H9 (cell line): ENCODE measurements at regions not wholly inside any gene's neighbourhood (a gene's known extent, or its start where the extent isn't known, plus 50 kb on each side); places are given as distances from the start of the nearest gene placed in this dataset.

Source experiments
- DNase-seq: peaks from one replicate; pipeline ENCODE4 v3.0.0-alpha.2; 2017
- H2AFZ ChIP-seq: one replicate; pipeline ENCODE4 v1.6.1; 2013; ENCODE audit warnings: mild to moderate bottlenecking, low read length, control low read depth, moderate library complexity
- H2AK5ac ChIP-seq: 2 replicates; pipeline ENCODE4 v1.6.1; 2013; ENCODE audit warnings: low read length, control low read depth, mixed read lengths; ENCODE audit not compliant: insufficient read length
- H2BK120ac ChIP-seq: one replicate; pipeline ENCODE4 v1.6.1; 2013; ENCODE audit warnings: low read depth, mild to moderate bottlenecking, low read length, control low read depth, inconsistent platforms; ENCODE audit not compliant: poor library complexity, severe bottlenecking
- H2BK12ac ChIP-seq: 2 replicates; pipeline ENCODE4 v1.6.1; 2013; ENCODE audit warnings: low read length, control low read depth, mixed read lengths, low read depth; ENCODE audit not compliant: insufficient read length
- H2BK15ac ChIP-seq: 2 replicates; pipeline ENCODE4 v1.6.1; 2013; ENCODE audit warnings: low read depth, low read length, control low read depth
- H2BK20ac ChIP-seq: one replicate; pipeline ENCODE4 v1.6.1; 2013; ENCODE audit warnings: low read depth, mild to moderate bottlenecking, low read length, control low read depth, inconsistent platforms; ENCODE audit not compliant: poor library complexity, severe bottlenecking
- H2BK5ac ChIP-seq: 2 replicates; pipeline ENCODE4 v1.6.1; 2013; ENCODE audit warnings: low read length, control low read depth, mixed read lengths; ENCODE audit not compliant: insufficient read length
- H3K14ac ChIP-seq: 2 replicates; pipeline ENCODE4 v1.6.1; 2013; ENCODE audit warnings: low read length, control low read depth; ENCODE audit not compliant: insufficient read depth
- H3K18ac ChIP-seq: 2 replicates; pipeline ENCODE4 v1.6.1; 2013; ENCODE audit warnings: low read depth, mild to moderate bottlenecking, mixed read lengths, low read length, control low read depth; ENCODE audit not compliant: insufficient read length
- H3K23ac ChIP-seq: 2 replicates; pipeline ENCODE4 v1.6.1; 2013; ENCODE audit warnings: low read length, control low read depth, mixed read lengths, low read depth; ENCODE audit not compliant: insufficient read length
- H3K23me2 ChIP-seq: 2 replicates; pipeline ENCODE4 v1.6.1; 2013; ENCODE audit warnings: low read depth, mild to moderate bottlenecking, mixed read lengths, low read length, control low read depth; ENCODE audit not compliant: insufficient read length, poor library complexity, severe bottlenecking
- H3K27ac ChIP-seq: 2 replicates; pipeline ENCODE4 v1.5.1; 2013; ENCODE audit warnings: low read length, control low read depth, mixed read lengths, low read depth; ENCODE audit not compliant: insufficient read length
- H3K27me3 ChIP-seq: 2 replicates; pipeline ENCODE4 v1.6.1; 2013; ENCODE audit warnings: low read length, control low read depth, inconsistent platforms; ENCODE audit not compliant: insufficient read depth
- H3K4ac ChIP-seq: 2 replicates; pipeline ENCODE4 v1.6.1; 2013; ENCODE audit warnings: low read depth, mild to moderate bottlenecking, control low read depth, inconsistent platforms, low read length, moderate library complexity
- H3K4me1 ChIP-seq: 2 replicates; pipeline ENCODE4 v1.6.1; 2013; ENCODE audit warnings: low read length, control low read depth, inconsistent platforms; ENCODE audit not compliant: insufficient read depth
- H3K4me2 ChIP-seq: 2 replicates; pipeline ENCODE4 v1.6.1; 2013; ENCODE audit warnings: low read length, control low read depth, mixed read lengths; ENCODE audit not compliant: insufficient read length, insufficient read depth
- H3K56ac ChIP-seq: 2 replicates; pipeline ENCODE4 v1.6.1; 2013; ENCODE audit warnings: low read depth, mild to moderate bottlenecking, mixed read lengths, low read length, control low read depth; ENCODE audit not compliant: insufficient read length
- H3K79me1 ChIP-seq: 2 replicates; pipeline ENCODE4 v1.6.1; 2013; ENCODE audit warnings: low read depth, mild to moderate bottlenecking, moderate library complexity, low read length, control low read depth, inconsistent platforms; ENCODE audit not compliant: insufficient read depth, poor library complexity, severe bottlenecking
- H3K79me2 ChIP-seq: 2 replicates; pipeline ENCODE4 v1.6.1; 2013; ENCODE audit warnings: low read length, control low read depth, inconsistent platforms; ENCODE audit not compliant: insufficient read depth
- H3K9ac ChIP-seq: 2 replicates; pipeline ENCODE4 v1.6.1; 2013; ENCODE audit warnings: low read length, control low read depth, mixed read lengths; ENCODE audit not compliant: insufficient read length; ENCODE audit errors: extremely low read depth
- H3K9me3 ChIP-seq: one replicate; pipeline ENCODE4 v1.6.1; 2013; ENCODE audit warnings: low read depth, low read length, inconsistent platforms; ENCODE audit not compliant: control insufficient read depth
- H3T11ph ChIP-seq: one replicate; pipeline ENCODE4 v1.6.1; 2013; ENCODE audit warnings: mild to moderate bottlenecking, low read length, control low read depth, inconsistent platforms
- H4K20me1 ChIP-seq: one replicate; pipeline ENCODE4 v1.6.1; 2013; ENCODE audit not compliant: control insufficient read depth, insufficient read length, insufficient read depth
- H4K5ac ChIP-seq: 2 replicates; pipeline ENCODE4 v1.6.1; 2013; ENCODE audit warnings: low read depth, mild to moderate bottlenecking, mixed read lengths, low read length, control low read depth; ENCODE audit not compliant: insufficient read length
- H4K8ac ChIP-seq: replicated peaks from 2 replicates; pipeline ENCODE4 v1.6.1; 2013; ENCODE audit warnings: low read length, control low read depth, mixed read lengths, low read depth; ENCODE audit not compliant: insufficient read length
- H4K91ac ChIP-seq: 2 replicates; pipeline ENCODE4 v1.6.1; 2013; ENCODE audit warnings: low read depth, mild to moderate bottlenecking, moderate library complexity, mixed read lengths, low read length, control low read depth; ENCODE audit not compliant: insufficient read length
- H3K27ac Mint-ChIP-seq, 3 experiments: 2 replicates in 2 of 3; 3 replicates in 1 of 3; pipeline ENCODE4 v1.8.0; 2020 to 2021; ENCODE audit warnings: mixed read lengths in 3 of 3, mild to moderate bottlenecking in 1 of 3, moderate library complexity in 1 of 3
- H3K27me3 Mint-ChIP-seq: 2 replicates; pipeline ENCODE4 v1.8.0; 2021; ENCODE audit warnings: low read depth, mild to moderate bottlenecking, moderate library complexity, mixed read lengths
- H3K36me3 Mint-ChIP-seq, 3 experiments: 2 replicates in 2 of 3; 3 replicates in 1 of 3; pipeline ENCODE4 v1.8.0; 2020 to 2021; ENCODE audit warnings: low read depth in 3 of 3, mixed read lengths in 3 of 3; ENCODE audit not compliant: insufficient read depth in 1 of 3
- H3K4me1 Mint-ChIP-seq, 2 experiments: 2 replicates each; pipeline ENCODE4 v1.8.0; 2020; ENCODE audit warnings: mixed read lengths in 2 of 2
- H3K4me3 Mint-ChIP-seq, 2 experiments: 2 replicates in 1 of 2; 3 replicates in 1 of 2; pipeline ENCODE4 v1.8.0; 2020 to 2021; ENCODE audit warnings: mild to moderate bottlenecking in 2 of 2, mixed read lengths in 2 of 2, moderate library complexity in 1 of 2
- H3K9me3 Mint-ChIP-seq, 2 experiments: 2 replicates in 1 of 2; 3 replicates in 1 of 2; pipeline ENCODE4 v1.8.0; 2020; ENCODE audit warnings: mild to moderate bottlenecking in 2 of 2, mixed read lengths in 2 of 2, moderate library complexity in 1 of 2
- CTCF ChIP-seq: fragments of 200-600 bp; sonication (generic); conservative IDR thresholded peaks from 3 replicates; pipeline ENCODE4 v1.8.0; 2021; ENCODE audit warnings: antibody characterized with exemption, mild to moderate bottlenecking
- WGBS: extraction: QIAGEN DNeasy Blood & Tissue Kit; methylation state at CpG from one replicate; pipeline ENCODE4 v1.1.7; 2013; ENCODE audit warnings: missing lambda C conversion rate, low lambda C conversion rate, mixed read lengths; ENCODE audit not compliant: insufficient read length; ENCODE audit errors: extremely low coverage; 5-methylcytosine and 5-hydroxymethylcytosine counted together

- no peaks in the 10 kb centered on the region; the same call in 1 of the 2 replicates for H3K27me3 Mint-ChIP-seq
- no peak overlapping the region for H2BK15ac ChIP-seq
- no peaks in the 10 kb centered on the region for H3K27me3 ChIP-seq
- no peak overlapping the region for H3K14ac ChIP-seq
- H4K91ac ChIP-seq: no peak overlapping the region
- no peaks in the 10 kb centered on the region for H3K79me1 ChIP-seq
- no peak overlapping the region for H3K18ac ChIP-seq
- H3K23me2 ChIP-seq: no peaks in the 10 kb centered on the region
- H2BK20ac ChIP-seq: no peak overlapping the region
- H3K4me2 ChIP-seq: no peak overlapping the region
- no peak for TF ChIP-seq CTCF
- H2BK5ac ChIP-seq: no peak overlapping the region
- H3K4me1 Mint-ChIP-seq: peaks cover 2 to 16% of the 10 kb centered on the region in 2 experiments; a peak in 3 of 4 replicates
- no peak overlapping the region for H3K56ac ChIP-seq
- H3K23ac ChIP-seq: no peak overlapping the region
- no peak overlapping the region for H3K9ac ChIP-seq
- no peak overlapping the region for H4K8ac ChIP-seq
- no peaks in the 10 kb centered on the region for H3K9me3 ChIP-seq
- H4K20me1 ChIP-seq: no peaks in the 10 kb centered on the region
- H3K27ac Mint-ChIP-seq: no peak overlapping the region
- H2AK5ac ChIP-seq: no peak overlapping the region
- no peak overlapping the region for H2BK120ac ChIP-seq
- H2BK12ac ChIP-seq: no peak overlapping the region
- H4K5ac ChIP-seq: no peak overlapping the region
- H3K36me3 Mint-ChIP-seq: peaks cover 0 to 6% (median 2%) of the 10 kb centered on the region in 3 experiments; a peak in 2 of 7 replicates
- H3K4ac ChIP-seq: no peak overlapping the region
- H3K4me1 ChIP-seq: no peaks in the 10 kb centered on the region
- no peak overlapping the region for H3T11ph ChIP-seq
- peaks cover 5% of the 10 kb centered on the region in 2 experiments; a peak in 4 of 5 replicates for H3K9me3 Mint-ChIP-seq
- DNase-seq: no peak
- H3K4me3 Mint-ChIP-seq: no peak overlapping the region
- no peak overlapping the region for H3K27ac ChIP-seq
- no peaks in the 10 kb centered on the region for H3K79me2 ChIP-seq
- H2AFZ ChIP-seq: no peak overlapping the region
- no CpG with 5 or more reads among the region's 3 CpGs for WGBS
Measured at GRCh38 chr3:106257172-106257571, 388.4 kb upstream of the CBLB start.
